ENCODE measurements at regions not wholly inside any gene's neighbourhood (a gene's known extent, or its start where the extent isn't known, plus 50 kb on each side); places are given as distances from the start of the nearest gene placed in this dataset.

DNA sequence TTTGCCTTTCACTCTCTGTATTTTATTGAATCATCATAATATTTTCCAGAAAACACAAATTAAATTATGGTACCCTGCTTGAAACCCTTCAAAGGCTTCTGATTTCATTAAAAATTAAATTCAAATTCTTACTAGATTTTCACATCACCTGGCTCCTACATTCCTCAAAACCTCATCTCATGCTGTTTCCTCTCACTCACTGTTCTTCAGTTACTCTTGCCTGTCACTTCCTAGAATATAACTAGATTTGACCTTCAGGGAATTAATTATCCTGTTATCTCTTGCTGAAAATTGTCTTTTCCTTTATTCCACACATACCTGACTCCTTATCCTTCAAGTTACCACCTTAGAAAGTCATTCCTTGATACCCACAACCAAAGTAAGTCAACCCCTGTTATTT lies 2294.7 kb downstream of the PCDH9 start:
- Histone ChIP-seq H3K4me1 (ENCODE audit: insufficient read depth, low read length, poor library complexity, severe bottlenecking) (no peaks in the 10 kb centered on the region), H3K4me2 (ENCODE audit: low read depth, low read length, poor library complexity, severe bottlenecking) (no peak overlapping the region), H3K27me3 (ENCODE audit: insufficient read depth, low read length, poor library complexity, severe bottlenecking) (no peaks in the 10 kb centered on the region), H4K20me1 (ENCODE audit: insufficient read depth, low read length, poor library complexity, severe bottlenecking) (no peaks in the 10 kb centered on the region), H3K9me3 (ENCODE audit: insufficient read depth, low read depth, low read length) (no peaks in the 10 kb centered on the region), H3K4me3 (ENCODE audit: low read length, poor library complexity, severe bottlenecking) (no peak overlapping the region), H3K9ac (ENCODE audit: low read depth, low read length, poor library complexity, severe bottlenecking) (no peak overlapping the region), H3K36me3 (ENCODE audit: insufficient read depth, low read length) (no peaks in the 10 kb centered on the region), H3F3A (ENCODE audit: low read depth) (no peaks in the 10 kb centered on the region), H3K9me2 (replicated peaks; ENCODE audit: low read depth, low read length) (no peaks in the 10 kb centered on the region), H3K79me2 (ENCODE audit: insufficient read depth, low read length) (no peaks in the 10 kb centered on the region), H2AFZ (ENCODE audit: low read length) (no peak overlapping the region)
- TF ChIP-seq, protein P1, sequence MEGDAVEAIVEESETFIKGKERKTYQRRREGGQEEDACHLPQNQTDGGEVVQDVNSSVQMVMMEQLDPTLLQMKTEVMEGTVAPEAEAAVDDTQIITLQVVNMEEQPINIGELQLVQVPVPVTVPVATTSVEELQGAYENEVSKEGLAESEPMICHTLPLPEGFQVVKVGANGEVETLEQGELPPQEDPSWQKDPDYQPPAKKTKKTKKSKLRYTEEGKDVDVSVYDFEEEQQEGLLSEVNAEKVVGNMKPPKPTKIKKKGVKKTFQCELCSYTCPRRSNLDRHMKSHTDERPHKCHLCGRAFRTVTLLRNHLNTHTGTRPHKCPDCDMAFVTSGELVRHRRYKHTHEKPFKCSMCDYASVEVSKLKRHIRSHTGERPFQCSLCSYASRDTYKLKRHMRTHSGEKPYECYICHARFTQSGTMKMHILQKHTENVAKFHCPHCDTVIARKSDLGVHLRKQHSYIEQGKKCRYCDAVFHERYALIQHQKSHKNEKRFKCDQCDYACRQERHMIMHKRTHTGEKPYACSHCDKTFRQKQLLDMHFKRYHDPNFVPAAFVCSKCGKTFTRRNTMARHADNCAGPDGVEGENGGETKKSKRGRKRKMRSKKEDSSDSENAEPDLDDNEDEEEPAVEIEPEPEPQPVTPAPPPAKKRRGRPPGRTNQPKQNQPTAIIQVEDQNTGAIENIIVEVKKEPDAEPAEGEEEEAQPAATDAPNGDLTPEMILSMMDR (conservative IDR thresholded peaks at IDR 0.05; ENCODE audit: low read length) = no peak
- TF ChIP-seq EZH2phosphoT487 (IDR thresholded peaks at IDR 0.05; ENCODE audit: borderline replicate concordance) = no peak

DNA sequence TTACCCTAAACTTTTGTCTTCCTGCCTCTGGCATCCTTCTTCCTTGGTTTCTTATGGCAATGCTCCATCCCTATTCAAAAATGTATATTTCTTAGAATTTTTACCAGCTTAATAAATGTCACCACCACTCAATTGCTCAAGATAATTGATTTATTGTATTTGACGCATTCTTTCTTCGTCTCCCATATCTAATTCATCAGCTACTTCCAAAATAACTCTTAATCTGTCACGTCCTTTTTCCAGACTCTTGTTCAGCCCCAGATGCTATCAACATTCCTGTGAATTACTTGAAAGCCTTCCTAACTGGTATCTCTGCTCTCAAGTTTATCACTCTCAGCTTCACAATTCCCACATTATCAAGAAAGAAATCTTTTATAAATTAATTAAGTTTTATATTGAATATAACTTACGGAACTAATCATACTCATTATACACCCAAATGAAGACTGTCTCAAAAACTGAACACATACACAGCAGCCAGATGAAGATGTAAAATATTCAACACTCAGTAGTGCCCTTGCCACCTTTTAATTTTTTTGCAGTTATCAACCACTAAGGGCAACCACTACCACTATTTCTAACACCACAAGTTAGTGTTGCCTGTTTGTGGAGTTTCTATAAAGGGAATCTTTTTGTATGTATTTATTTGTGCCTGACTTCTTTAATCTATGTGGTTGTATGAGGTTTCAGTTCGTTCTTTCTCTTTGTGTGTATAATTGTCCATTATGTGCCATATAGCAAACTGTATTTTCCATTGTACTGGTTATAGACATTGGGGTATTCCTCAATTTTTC lies 2295.4 kb downstream of the PCDH9 start:
- Histone ChIP-seq H3K9me2 (replicated peaks; ENCODE audit: low read depth, low read length) (no peaks in the 10 kb centered on the region), H2AFZ (ENCODE audit: low read length) (no peak overlapping the region), H3F3A (ENCODE audit: low read depth) (no peaks in the 10 kb centered on the region), H3K79me2 (ENCODE audit: insufficient read depth, low read length) (no peaks in the 10 kb centered on the region), H3K4me3 (ENCODE audit: low read length, poor library complexity, severe bottlenecking) (no peak overlapping the region), H3K9me3 (ENCODE audit: insufficient read depth, low read depth, low read length) (no peaks in the 10 kb centered on the region), H3K4me1 (ENCODE audit: insufficient read depth, low read length, poor library complexity, severe bottlenecking) (no peaks in the 10 kb centered on the region), H4K20me1 (ENCODE audit: insufficient read depth, low read length, poor library complexity, severe bottlenecking) (no peaks in the 10 kb centered on the region), H3K4me2 (ENCODE audit: low read depth, low read length, poor library complexity, severe bottlenecking) (no peak overlapping the region), H3K27me3 (ENCODE audit: insufficient read depth, low read length, poor library complexity, severe bottlenecking) (no peaks in the 10 kb centered on the region), H3K9ac (ENCODE audit: low read depth, low read length, poor library complexity, severe bottlenecking) (no peak overlapping the region), H3K36me3 (ENCODE audit: insufficient read depth, low read length) (no peaks in the 10 kb centered on the region)
- TF ChIP-seq, protein P1 (conservative IDR thresholded peaks at IDR 0.05; ENCODE audit: low read length) = no peak
- TF ChIP-seq EZH2phosphoT487 (IDR thresholded peaks at IDR 0.05; ENCODE audit: borderline replicate concordance) = no peak

DNA sequence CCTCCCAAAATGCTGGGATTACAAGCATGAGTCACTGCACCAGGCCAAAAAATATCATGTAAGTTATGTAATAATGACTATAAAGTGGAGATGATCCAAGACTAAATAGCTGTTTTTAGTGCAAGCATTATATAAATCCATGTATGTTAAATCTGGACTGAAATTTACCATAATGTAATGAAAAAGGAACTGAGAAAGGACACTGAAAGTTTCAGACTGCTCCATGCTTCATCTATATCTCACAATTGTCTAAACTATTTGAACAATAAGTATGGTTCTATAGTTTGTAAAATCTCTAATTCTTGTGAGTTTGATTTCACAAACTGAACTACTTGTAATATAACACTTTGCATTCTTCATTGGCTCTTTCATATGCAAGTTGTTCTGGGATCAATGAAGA lies 2299.5 kb downstream of the PCDH9 start:
- Histone ChIP-seq H3K27me3 (ENCODE audit: insufficient read depth, low read length, poor library complexity, severe bottlenecking) (no peaks in the 10 kb centered on the region), H4K20me1 (ENCODE audit: insufficient read depth, low read length, poor library complexity, severe bottlenecking) (no peaks in the 10 kb centered on the region), H3K4me3 (ENCODE audit: low read length, poor library complexity, severe bottlenecking) (no peak overlapping the region), H3K9me2 (replicated peaks; ENCODE audit: low read depth, low read length) (no peaks in the 10 kb centered on the region), H3K9me3 (ENCODE audit: insufficient read depth, low read depth, low read length) (no peaks in the 10 kb centered on the region), H2AFZ (ENCODE audit: low read length) (no peak overlapping the region), H3K4me1 (ENCODE audit: insufficient read depth, low read length, poor library complexity, severe bottlenecking) (no peaks in the 10 kb centered on the region), H3K4me2 (ENCODE audit: low read depth, low read length, poor library complexity, severe bottlenecking) (no peak overlapping the region), H3K9ac (ENCODE audit: low read depth, low read length, poor library complexity, severe bottlenecking) (no peak overlapping the region), H3F3A (ENCODE audit: low read depth) (no peaks in the 10 kb centered on the region), H3K36me3 (ENCODE audit: insufficient read depth, low read length) (no peaks in the 10 kb centered on the region), H3K79me2 (ENCODE audit: insufficient read depth, low read length) (no peaks in the 10 kb centered on the region)
- TF ChIP-seq EZH2phosphoT487 (IDR thresholded peaks at IDR 0.05; ENCODE audit: borderline replicate concordance) = no peak
- TF ChIP-seq, protein P1 (conservative IDR thresholded peaks at IDR 0.05; ENCODE audit: low read length) = no peak

Data from Loucy (cell line).